T-helper 2 cell treated with Interferon-gamma antibody and Interleukin-4, amounts not matched to agents 100 ng/mL and 5 ng/mL, for 36 hours (primary cell): ENCODE measurements at regions not wholly inside any gene's neighbourhood (a gene's known extent, or its start where the extent isn't known, plus 50 kb on each side); places are given as distances from the start of the nearest gene placed in this dataset.
"Not testable (repeated sequence)": the region's sequence is repeated elsewhere in the genome, so short reads cannot be mapped to it uniquely, and the experiment has no call there.

Experiments used
- intact Hi-C: fragments of 100-400 bp; cut with micrococcal nuclease; formaldehyde crosslinking; loops from one replicate; pipeline ENCODE4 v1.15.1; 2023

DNA sequence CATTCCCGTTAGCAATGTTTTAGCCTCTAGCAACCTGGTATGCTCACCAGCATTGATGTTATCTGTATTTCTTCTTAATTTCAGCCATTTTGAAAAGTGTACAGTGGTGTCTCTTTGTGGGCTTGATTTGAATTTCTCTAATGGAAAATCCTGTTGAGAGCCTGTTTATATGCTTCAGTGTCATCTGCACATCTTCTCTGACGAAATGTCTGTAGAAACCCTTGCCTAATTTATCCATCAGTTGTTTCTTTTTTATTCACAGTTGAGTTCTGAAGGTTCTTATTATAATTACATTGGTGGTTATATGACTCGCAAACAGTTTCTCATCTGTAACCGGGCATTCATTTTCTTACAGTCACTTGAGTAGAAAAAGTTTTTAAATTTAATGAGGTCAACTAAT, 1195.5 kb downstream of the TMEM121 start:
- intact Hi-C loops, result not testable (repeated sequence)

DNA sequence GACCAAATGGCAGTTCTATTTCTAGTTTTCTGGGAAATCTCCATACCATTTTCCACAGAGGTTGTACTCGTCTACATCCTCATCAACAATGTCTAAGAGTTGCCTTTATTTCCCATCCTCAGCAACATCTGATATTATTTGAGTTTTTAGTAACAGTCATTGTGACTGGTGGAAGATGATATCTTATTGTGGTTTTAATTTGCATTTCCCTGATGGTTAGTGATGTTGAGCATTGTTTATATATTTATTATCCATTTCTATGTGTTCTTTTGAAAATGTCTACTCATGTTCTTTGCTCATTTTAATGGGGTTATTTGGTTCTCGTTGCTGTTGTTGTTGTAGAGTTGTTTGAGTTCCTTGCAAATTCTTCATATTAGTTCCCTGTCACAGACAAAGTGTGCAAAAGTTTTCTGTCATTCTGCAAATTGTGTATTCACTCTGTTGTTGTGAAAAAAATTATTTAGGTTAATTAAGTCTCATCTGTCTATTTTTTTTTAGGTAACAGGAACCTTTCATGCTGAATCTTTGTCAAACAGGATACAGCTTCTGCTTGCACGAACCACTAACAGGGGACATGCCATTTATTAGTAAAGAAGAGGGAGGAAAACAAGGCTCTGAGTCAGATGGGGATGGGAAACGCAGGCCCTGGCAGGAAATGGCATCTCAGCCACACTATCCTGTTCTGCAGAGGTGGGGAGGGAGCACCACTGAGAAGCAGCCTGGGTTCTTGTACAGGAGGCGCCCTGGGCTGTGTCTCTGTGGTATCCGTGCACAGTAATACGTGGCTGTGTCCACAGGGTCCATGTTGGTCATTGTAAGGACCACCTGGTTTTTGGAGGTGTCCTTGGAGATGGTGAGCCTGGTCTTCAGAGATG, 1196.7 kb downstream of the TMEM121 start:
- intact Hi-C loops, result not testable (repeated sequence)

GRCh38 chr14:106727962-106728361, 1201.6 kb downstream of the TMEM121 start:
- intact Hi-C loops, result not testable (repeated sequence)

DNA sequence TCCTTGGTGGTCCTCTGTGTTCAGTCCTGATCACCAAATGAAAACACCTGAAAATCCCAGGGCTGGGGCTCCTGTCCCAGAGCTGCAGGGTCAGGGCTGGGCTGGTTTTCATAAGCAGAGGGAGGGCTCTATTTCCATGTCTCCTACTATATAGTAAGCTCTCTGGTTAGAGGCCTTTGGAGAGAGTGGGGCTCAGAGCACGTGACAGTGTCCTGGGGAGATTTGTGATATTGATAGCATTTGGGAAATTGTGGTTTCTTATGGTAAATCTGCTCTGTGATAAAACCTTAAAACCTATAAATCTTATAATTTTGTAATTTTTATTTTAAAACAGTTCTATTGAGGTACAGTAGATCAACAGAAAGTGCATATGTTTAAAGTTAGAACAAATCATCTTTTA, 1202.2 kb downstream of the TMEM121 start:
- intact Hi-C loops, result no loop called here

- intact Hi-C loops, result no loop called here
Observed at GRCh38 chr14:106729551-106729950, 1203.2 kb downstream of the TMEM121 start.

DNA sequence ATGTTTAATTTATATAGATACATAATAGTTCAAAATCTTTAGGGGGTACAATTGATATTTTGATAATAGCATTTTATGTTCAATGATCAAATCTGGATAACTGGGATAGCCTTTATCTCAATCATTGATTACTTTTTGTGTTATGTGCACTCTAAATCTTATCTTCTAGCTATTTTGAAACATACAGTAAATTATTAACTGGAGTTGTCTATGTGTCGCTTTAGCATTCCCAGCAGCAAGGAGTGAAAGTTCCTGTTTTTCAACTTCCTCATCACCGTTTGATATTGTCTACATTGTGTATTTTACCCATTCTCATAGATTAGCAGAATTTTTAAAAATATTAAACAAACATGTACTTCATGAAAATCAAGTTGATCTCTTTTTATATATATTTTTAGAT, 1207.4 kb downstream of the TMEM121 start:
- intact Hi-C loops, result no loop called here

- intact Hi-C loops, result no loop called here
Observed at GRCh38 chr14:106737021-106737420, 1210.6 kb downstream of the TMEM121 start.

GRCh38 chr14:106738075-106738474, 1211.7 kb downstream of the TMEM121 start:
- intact Hi-C loops, result no loop called here

DNA sequence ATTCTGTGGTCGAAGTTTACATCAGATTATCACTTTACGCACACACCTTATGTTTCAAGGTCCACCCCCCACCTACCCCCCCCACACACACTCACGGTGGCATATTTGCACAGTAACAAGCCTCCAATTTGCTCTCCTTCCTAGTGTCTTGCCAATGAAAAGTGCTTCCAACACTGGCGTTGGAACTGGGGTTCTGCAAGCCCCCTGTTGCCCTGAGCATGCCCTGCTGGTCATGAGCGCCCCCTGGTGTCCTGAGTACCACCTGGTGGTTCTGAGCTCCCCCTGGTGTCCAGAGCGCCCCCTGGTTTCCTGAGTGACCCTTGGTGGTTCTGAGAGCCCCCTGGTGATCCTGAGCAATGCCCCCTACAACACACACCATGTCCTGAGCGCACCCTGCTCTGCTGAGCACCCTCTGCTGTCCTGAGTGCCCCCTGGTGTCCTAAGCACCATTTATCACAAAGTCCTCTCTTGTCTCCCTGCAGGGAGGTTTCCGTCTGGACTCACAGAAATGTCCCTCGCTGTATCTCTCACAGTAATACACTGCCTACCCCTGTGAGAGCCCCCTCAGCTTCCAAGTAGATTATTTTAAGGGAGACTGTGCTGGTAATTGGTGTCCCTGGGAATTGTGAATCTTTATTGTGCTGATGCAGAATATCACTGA, 1212.3 kb downstream of the TMEM121 start:
- intact Hi-C loops, result not testable (repeated sequence)

- intact Hi-C loops, result not testable (repeated sequence)
Observed at GRCh38 chr14:106741086-106741827, 1214.9 kb downstream of the TMEM121 start.

DNA sequence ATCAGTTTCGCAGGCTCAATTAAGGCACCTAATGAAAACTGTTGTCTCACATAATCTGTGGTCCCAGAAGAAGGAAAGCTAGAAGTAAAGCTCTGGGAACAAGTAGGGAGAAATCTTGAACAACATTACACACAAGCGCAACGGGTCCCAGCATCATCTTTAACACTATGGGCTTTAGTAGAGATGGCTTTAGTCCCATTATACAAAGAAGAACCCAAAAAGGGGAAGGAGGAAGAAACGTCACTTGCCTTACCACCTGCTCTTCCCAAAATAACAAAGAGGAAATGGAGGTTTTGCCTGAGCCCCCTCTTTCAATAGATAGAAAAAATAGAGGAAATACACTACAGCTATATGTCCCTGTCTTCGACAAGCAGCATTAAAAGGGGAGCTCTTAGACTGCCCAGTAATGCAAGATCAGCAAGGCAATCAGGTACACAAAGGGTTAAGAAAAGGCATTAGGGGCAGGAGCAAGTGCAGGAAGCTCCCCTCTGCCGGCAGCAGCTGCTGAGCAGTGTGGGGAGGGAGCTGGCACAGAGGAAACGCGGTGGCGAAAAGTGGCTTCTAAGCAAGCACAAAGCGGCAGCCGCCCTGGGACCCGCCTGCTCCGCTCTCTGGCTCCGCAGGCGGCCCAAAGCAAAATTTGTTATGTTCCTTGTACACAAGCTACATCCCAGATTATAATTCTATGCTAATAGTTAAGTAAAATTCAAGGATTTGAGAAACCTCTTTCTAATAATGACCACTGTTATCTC, 1218.8 kb downstream of the TMEM121 start:
- intact Hi-C loops, result not testable (repeated sequence)

GRCh38 chr14:106750089-106750488, 1223.7 kb downstream of the TMEM121 start:
- intact Hi-C loops, result not testable (repeated sequence)

DNA sequence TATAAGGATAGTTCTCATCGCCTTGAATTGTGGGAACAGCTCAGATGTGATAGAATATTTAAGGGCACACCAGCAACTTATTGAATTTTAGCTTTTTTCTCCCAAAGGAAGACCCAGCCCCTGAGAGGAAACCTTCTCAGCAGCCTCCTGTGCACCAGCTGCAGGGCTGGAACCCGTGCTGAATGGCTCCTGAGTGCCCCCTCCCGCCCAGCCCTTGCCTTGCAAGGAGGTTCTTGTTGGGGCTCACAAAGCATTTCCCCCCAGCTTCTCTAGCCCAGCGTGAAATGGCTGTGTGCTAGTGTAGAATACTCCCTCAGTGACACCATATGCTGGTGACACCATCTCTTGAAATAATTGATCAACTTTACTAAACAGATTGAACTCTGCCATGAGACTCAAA, 1227.4 kb downstream of the TMEM121 start:
- intact Hi-C loops, result not testable (repeated sequence)

DNA sequence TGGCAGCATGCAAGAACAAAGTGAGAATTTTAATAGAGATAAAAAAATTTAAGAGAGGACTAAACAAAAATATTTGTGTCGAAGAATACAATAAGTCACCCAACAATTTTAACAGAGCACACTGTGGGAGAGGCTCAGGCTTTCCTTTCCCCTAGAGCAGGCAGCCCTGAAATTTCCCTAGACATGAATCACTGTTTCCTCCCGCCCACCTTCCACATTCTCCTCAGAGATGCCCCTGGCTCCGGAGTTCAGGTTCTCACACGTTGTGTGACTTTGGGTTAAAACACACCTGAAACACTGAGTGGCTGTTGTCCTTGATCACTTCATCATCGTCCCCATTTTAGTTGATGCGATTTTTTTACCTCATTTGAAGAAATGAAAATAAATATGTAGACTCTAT, 1231.1 kb downstream of the TMEM121 start:
- intact Hi-C loops, result not testable (repeated sequence)

GRCh38 chr14:106761886-106762816, 1235.8 kb downstream of the TMEM121 start:
- intact Hi-C loops, result not testable (repeated sequence)

GRCh38 chr14:106764968-106765369, 1238.6 kb downstream of the TMEM121 start:
- intact Hi-C loops, result not testable (repeated sequence)

DNA sequence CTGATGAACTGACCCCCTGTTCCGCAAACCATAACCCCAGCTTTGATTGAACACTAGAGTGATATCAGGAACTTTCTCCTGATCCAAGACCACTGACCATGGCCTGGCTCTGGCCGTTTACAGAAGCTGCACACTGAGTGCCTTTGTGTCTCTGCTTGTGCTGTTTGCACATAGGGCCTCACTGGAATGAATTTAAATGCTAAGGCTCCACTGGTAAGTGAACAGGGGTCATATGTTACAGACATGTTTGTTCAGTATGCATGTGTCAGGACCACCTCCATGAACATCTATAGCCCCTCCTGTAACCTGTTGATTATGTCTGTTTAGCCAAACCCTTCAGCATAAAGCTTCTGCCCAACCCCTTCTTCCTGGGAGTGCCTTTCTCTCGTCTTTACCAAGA, 1239.8 kb downstream of the TMEM121 start:
- intact Hi-C loops, result no loop called here

DNA sequence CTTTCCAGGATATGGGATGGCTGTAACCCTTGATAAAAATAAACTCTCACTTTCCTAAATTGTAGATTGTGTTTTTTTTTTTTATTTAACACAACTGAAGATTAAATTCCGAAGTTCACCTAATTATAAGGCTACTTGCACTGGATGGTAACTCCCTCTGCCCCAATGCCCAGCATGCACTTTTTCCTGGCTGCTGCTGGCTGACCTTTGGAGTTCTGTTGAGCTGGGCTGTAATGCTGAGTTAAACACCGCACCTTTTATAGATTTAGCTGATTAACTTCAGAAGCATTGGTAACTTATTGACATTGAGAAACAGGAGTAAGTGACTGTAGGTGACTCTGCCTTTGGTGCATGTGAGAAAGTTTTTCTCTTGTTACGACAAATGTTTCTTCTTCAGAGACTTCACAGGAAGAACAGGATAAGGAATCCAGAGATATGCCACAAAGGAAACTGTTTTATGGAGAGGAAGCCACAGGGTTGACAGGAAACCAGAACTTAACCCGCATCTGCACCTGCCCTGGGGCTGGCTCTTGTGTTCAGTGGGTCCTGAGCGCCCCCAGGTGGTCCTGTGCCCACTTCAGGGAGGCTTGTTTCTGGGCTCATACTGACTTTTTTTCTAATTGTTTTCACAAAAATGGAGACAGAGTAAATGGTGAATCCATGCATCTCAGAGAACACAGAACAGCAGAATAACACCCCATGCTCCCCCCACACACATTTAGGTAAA, 1240.3 kb downstream of the TMEM121 start:
- intact Hi-C loops, result not testable (repeated sequence)

- intact Hi-C loops, result not testable (repeated sequence)
Observed at GRCh38 chr14:106768230-106768629, 1241.8 kb downstream of the TMEM121 start.
